ENCODE measurements at regions not wholly inside any gene's neighbourhood (a gene's known extent, or its start where the extent isn't known, plus 50 kb on each side); places are given as distances from the start of the nearest gene placed in this dataset.

GRCh38 chr3:59243476-59243875, 193.7 kb upstream of the CFAP20DC start:
- peaks cover 18% of the 10 kb centered on the region for H3K4me1 ChIP-seq (ENCODE audit: control insufficient read depth, insufficient read depth, low read length)
- in situ Hi-C loops (cut with MboI) = no loop called here
- no TSS peak for BruUV-seq (replicated peaks)

More at GRCh38 chr3:59243476-59243875, 193.7 kb upstream of the CFAP20DC start:
- H3K27me3 ChIP-seq (replicated peaks in 1 of 2; ENCODE audit: control insufficient read depth in 2 of 2, insufficient read depth in 2 of 2, low read length in 1 of 2) = no peaks in the 10 kb centered on the region
- H2AFZ ChIP-seq (ENCODE audit: control insufficient read depth, low read depth, low read length) = no peak overlapping the region
- TF ChIP-seq ESRRA (IDR thresholded peaks at IDR 0.05; ENCODE audit: low read length) (no peak), ZNF592 (IDR thresholded peaks at IDR 0.05) (no peak), IKZF2 (IDR thresholded peaks at IDR 0.05) (no peak), CEBPB (IDR thresholded peaks at IDR 0.05; ENCODE audit: borderline replicate concordance in 1 of 2, low read depth in 2 of 2, low read length in 2 of 2) (no peak), NFIC (IDR thresholded peaks at IDR 0.05; ENCODE audit: low read depth, low read length) (no peak), POU2F2 (IDR thresholded peaks at IDR 0.05; ENCODE audit: borderline replicate concordance, low read depth, low read length) (no peak), NKRF (conservative IDR thresholded peaks at IDR 0.05) (no peak)
- no peaks in the 10 kb centered on the region for H3K79me2 ChIP-seq (ENCODE audit: control insufficient read depth, insufficient read depth, low read length)
- peaks cover 2% of the 10 kb centered on the region; the same call in 2 of the 3 replicates for H3K9me3 ChIP-seq (replicated peaks; ENCODE audit: control insufficient read depth, insufficient read depth, low read length)
- H3K27ac ChIP-seq (ENCODE audit: control insufficient read depth, insufficient read depth) = no peak overlapping the region
- FAIRE-seq = no peak
- no peak overlapping the region for H3K4me2 ChIP-seq (ENCODE audit: control insufficient read depth, insufficient read depth)
- 0% methylated on average over 1 of the region's 1 CpG for WGBS (ENCODE audit: insufficient coverage, insufficient replicate concordance, low lambda C conversion rate, missing lambda C conversion rate)
- intact Hi-C loops (cut with micrococcal nuclease; ENCODE audit: unreplicated experiment) = no loop called here
- POLR2A ChIA-PET = interaction anchor here (5.6 kb wide), 1 partner anchor 7 kb away, joined by 35 read pairs; no protein-coding TSS in a partner anchor
- H3K36me3 ChIP-seq (ENCODE audit: control insufficient read depth in 2 of 2, insufficient read depth in 2 of 2, low read length in 1 of 2) = no peaks in the 10 kb centered on the region
- RAD21 ChIA-PET (ENCODE audit: unreplicated experiment) = interaction anchor here (1.3 to 5.2 kb wide), 3 partner anchors 7 to 142 kb away, joined by 5 to 77 read pairs (median 33); no protein-coding TSS in a partner anchor
- no peak overlapping the region for H3K4me3 ChIP-seq
- DNase-seq (ENCODE audit: low read depth, low spot score) = no peak
- SMC1A ChIA-PET (ENCODE audit: uncharacterized antibody, unreplicated experiment) = interaction anchor here (0.8 to 5.3 kb wide), 7 partner anchors 8 to 613 kb away, joined by 3 to 102 read pairs (median 5); no protein-coding TSS in a partner anchor
- no peak for ATAC-seq
- CTCF ChIA-PET = interaction anchor here (1.1 to 4.8 kb wide), 3 partner anchors 8 to 213 kb away, joined by 3 to 34 read pairs (median 9); no protein-coding TSS in a partner anchor
- H4K20me1 ChIP-seq (ENCODE audit: control insufficient read depth, insufficient read depth) = no peaks in the 10 kb centered on the region
- H3K9ac ChIP-seq (ENCODE audit: control insufficient read depth, insufficient read depth, low read length) = no peak overlapping the region
